Erythroblast (primary cell): ENCODE measurements at regions not wholly inside any gene's neighbourhood (a gene's known extent, or its start where the extent isn't known, plus 50 kb on each side); places are given as distances from the start of the nearest gene placed in this dataset.

Experiments
- DNase-seq, 2 experiments: peaks; one replicate each; lab custom pipeline; 2025; lab: John Stamatoyannopoulos, UW
- GATA1 ChIP-seq: IDR thresholded peaks from 2 replicates; pipeline ENCODE4 v1.6.1; 2011; ENCODE audit warnings: low read depth, mild to moderate bottlenecking, control low read depth, low read length, moderate library complexity
- POLR2A ChIP-seq: IDR thresholded peaks from 2 replicates; pipeline ENCODE4 v1.6.1; 2011; ENCODE audit warnings: mild to moderate bottlenecking, low read length

GRCh38 chr13:107095876-107096275, 527.9 kb upstream of the ARGLU1 start:
- TF ChIP-seq POLR2A (no peak), GATA1 (no peak)
- DNase-seq = no peak

GRCh38 chr13:107091861-107092260, 523.9 kb upstream of the ARGLU1 start:
- TF ChIP-seq GATA1 (no peak), POLR2A (no peak)
- DNase-seq = no peak

GRCh38 chr13:107091428-107091827, 523.5 kb upstream of the ARGLU1 start:
- TF ChIP-seq GATA1 (no peak), POLR2A (no peak)
- no peak for DNase-seq

DNA sequence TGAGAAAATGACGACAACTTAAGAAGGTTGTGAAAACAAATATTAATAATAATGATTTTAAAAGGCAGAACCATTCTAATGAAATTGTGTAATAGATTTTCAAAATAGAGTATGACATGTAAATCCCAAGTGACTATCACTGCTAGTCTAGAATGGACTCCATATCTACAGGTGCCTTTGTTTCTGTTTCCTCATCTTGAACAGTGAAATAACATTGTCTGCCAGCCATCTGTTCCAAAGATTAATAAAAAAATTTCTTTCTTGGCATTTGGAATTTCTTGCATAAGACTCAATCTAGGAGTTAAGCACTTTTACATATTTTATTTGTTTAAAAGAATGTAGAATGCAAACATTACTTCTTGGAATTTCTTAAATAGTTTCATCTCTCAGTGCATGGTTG, 520.1 kb upstream of the ARGLU1 start:
- no peak for DNase-seq

GRCh38 chr13:107079423-107080049, 511.6 kb upstream of the ARGLU1 start:
- no peak for DNase-seq
- TF ChIP-seq POLR2A = no peak
- TF ChIP-seq GATA1 = no peak

More for the DNA sequence above, 520.1 kb upstream of the ARGLU1 start:
- TF ChIP-seq GATA1 = no peak
- TF ChIP-seq POLR2A = no peak

- TF ChIP-seq GATA1 = no peak
- TF ChIP-seq POLR2A = no peak
- DNase-seq = no peak
Observed at GRCh38 chr13:107078229-107078765, 510.4 kb upstream of the ARGLU1 start.

DNA sequence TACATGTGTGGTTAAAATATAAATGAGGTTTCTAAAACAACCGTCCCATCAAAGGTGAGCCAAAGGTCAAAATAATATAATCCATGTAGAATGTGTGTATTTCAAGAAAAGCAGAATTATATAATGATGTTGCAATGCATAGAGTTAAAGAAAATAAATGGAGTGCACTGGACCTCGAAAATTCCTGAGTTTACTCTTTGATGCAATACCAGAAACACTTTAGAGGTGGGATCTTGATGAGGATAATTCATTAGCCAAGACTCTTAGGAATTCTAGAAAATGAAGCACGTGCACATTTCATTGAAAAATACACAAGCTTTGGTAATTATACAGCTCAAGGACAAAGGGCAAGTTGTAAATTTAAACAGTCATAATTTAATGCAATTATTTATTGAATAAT, 508.9 kb upstream of the ARGLU1 start:
- TF ChIP-seq POLR2A (no peak), GATA1 (no peak)
- no peak for DNase-seq

GRCh38 chr13:107075576-107075975, 507.6 kb upstream of the ARGLU1 start:
- TF ChIP-seq POLR2A = no peak
- no peak for TF ChIP-seq GATA1
- DNase-seq = no peak

DNA sequence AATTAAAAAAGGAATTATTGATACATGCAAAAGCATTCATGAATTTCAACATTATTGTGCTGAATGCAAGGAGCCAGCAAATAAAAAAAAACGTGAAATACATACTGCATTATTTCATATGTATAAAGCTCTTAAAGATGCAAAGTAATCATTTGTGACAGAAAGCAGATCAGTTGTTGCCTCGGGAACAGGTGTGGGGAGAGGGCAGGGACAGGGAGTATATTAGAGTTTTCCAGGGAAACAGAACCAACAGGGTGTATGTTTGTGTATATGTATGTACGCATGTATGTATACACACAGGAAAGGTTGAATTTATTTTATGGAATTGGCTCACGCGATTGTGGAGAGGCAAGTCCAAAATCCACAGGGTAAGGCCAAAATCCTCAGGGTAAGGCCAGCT, 502.9 kb upstream of the ARGLU1 start:
- TF ChIP-seq GATA1 = no peak
- no peak for TF ChIP-seq POLR2A
- DNase-seq = no peak

DNA sequence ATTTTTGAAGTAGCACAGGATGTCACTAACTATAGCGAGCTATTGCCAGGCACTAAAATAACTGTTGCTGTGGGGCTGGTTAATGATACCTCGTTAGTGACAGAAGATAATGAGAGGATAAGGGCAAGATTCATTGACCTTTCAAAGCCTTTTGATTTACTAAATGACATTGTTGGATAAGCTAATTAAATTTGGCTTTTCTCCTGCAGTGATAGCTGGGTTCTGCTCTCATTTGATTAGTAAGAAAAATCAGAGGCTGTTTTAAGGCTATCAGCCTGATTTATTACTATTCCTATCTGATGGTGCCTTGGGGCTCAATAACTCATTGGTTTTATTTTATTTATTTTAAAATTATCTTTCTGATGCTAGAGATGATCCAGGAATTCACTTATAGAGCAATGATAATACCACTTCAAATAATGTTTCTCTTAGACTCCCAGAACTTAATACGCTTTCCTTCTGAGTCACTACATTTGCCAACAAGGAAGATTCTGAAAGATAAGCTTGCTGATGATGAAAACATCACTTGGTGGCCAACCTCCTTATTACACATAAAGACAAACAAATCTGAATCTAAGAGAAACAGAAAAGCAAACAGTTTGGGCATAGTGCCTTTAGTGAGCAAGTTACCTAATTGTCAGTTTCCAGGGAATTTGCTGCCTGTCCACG, 501.3 kb upstream of the ARGLU1 start:
- TF ChIP-seq GATA1 (no peak), POLR2A (no peak)

DNA sequence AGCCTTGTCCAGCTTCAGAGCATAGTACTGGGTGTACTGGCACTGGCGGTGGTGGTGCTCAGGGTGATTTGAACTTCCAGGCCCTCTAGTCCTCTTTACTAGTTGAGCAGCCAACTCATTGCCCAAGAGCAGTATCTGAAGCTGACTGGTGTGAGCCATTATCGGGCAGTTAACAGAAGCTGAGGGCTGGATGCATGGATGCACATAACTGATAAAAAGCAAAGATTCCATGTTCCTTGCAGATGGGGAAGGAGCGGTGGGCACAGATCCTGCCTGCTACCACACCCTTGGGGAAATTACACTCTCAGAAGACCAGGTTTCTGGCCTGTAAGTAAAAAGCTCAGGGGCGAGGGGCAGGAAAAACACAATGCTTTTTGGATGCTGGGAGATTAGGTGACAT, 499.4 kb upstream of the ARGLU1 start:
- TF ChIP-seq POLR2A = no peak
- TF ChIP-seq GATA1 = no peak
- no peak for DNase-seq

More for the DNA sequence above, 501.3 kb upstream of the ARGLU1 start:
- DNase-seq = no peak

- TF ChIP-seq POLR2A (no peak), GATA1 (no peak)
- DNase-seq = no peak
Observed at GRCh38 chr13:107066355-107066754, 498.4 kb upstream of the ARGLU1 start.

DNA sequence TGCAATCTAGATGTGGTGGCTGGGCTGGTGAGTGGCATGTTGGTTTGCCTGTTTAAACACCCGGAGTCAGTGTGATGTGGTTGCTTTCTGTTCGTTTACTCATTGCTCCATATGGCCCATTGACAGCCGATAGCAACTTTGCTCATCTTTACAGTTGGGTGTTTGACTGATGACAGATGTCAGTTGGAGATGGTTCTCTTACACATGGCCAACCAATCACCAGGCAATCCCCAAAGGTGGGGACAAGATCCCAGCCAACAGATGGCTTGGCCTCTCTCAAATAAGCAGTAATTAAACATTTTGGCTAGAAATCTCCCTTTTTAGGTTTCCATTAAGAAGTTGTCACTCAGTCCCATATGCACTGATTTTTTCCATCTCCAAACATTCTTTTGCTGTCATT, 497.1 kb upstream of the ARGLU1 start:
- no peak for DNase-seq

DNA sequence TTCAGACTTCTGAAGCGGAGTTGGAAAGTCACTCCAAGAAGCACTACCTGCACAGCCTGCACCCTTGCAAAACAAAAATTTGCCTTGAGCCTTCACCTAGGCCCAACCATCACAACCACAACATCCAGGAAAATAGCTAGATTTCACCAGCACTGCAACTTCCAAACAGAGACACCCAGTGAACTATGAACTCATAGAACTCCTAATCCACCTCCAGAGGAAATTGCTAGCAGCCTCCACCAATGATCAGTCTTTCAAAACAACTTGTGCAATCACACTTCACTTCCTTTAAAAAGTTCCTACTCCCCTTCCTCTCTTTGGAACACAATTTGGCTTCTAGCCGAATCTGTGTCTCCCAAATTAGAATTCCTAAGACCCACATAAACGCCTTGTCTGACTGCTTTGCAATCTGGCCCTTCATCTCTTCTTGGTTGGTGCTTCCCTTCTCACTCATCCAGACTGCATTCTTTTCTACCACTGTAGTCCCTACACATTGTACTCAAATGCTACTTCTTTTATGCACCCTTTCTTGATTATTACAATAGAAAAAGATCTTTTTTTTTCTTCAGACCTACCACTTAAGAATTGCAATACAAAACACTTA, 489.2 kb upstream of the ARGLU1 start:
- TF ChIP-seq POLR2A = no peak
- TF ChIP-seq GATA1 = no peak
- no peak for DNase-seq

More for the DNA sequence above, 497.1 kb upstream of the ARGLU1 start:
- TF ChIP-seq POLR2A (no peak), GATA1 (no peak)
